ENCODE measurements at regions not wholly inside any gene's neighbourhood (a gene's known extent, or its start where the extent isn't known, plus 50 kb on each side); places are given as distances from the start of the nearest gene placed in this dataset.

DNA sequence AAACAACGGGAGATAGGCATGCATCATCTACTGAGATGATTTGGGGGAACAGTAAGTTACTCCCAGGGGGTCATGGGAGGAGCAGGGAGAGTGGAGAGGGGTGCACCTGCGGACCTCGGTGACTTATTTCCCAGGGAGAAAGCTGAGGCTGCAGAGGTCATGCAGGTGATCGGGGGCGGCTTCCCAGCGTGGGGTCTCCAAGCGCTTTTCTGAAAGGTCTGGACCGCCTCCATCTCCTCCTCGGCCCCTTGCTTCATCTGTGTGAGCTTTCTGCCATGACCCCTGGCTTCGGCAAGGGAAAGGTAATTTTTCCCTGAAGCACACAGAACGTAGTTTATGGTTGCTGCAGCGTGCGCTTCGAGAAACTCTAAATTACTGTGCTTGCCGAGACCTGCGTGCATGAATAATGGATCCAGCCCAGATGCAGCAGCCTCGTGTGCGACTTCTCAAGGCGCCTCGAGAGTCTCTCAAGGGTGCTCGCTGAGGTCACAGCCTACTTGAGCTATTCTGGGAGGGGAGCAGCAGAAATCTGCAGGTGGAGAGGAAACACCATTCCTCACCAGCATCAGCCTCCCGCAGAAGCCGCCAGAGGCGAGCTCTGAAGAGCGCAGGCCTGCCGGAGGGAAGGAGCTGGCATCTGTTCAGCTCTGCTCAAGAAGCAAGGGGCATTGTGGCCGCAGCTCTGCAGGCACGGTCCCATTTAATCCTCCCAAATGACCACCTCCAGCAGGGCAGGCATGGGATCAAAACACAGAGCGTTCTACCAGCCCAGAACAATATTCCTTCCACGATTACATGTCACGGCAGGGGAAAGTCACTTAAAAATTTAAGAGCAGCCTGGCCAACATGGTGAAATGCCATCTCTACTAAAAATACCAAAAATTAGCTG is 308.4 kb upstream of the MYT1L start:
- no peak overlapping the region for H3K4me3 ChIP-seq (ENCODE audit: low read depth, low read length)
- in situ Hi-C loops (cut with HindIII; ENCODE audit: low sequenced_read_pairs): no loop called here
- DNase-seq (ENCODE audit: low read depth): no peak
- TF ChIP-seq, protein P1, sequence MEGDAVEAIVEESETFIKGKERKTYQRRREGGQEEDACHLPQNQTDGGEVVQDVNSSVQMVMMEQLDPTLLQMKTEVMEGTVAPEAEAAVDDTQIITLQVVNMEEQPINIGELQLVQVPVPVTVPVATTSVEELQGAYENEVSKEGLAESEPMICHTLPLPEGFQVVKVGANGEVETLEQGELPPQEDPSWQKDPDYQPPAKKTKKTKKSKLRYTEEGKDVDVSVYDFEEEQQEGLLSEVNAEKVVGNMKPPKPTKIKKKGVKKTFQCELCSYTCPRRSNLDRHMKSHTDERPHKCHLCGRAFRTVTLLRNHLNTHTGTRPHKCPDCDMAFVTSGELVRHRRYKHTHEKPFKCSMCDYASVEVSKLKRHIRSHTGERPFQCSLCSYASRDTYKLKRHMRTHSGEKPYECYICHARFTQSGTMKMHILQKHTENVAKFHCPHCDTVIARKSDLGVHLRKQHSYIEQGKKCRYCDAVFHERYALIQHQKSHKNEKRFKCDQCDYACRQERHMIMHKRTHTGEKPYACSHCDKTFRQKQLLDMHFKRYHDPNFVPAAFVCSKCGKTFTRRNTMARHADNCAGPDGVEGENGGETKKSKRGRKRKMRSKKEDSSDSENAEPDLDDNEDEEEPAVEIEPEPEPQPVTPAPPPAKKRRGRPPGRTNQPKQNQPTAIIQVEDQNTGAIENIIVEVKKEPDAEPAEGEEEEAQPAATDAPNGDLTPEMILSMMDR (IDR thresholded peaks at IDR 0.05; ENCODE audit: low read depth, low read length, missing control alignments): no peak

- in situ Hi-C loops (cut with HindIII; ENCODE audit: low sequenced_read_pairs): no loop called here
- H3K4me3 ChIP-seq (ENCODE audit: low read depth, low read length): no peak overlapping the region
- DNase-seq (ENCODE audit: low read depth): no peak
- TF ChIP-seq, protein P1 (IDR thresholded peaks at IDR 0.05; ENCODE audit: low read depth, low read length, missing control alignments): no peak
Measured at GRCh38 chr2:2638547-2639220, 307.6 kb upstream of the MYT1L start.

- TF ChIP-seq, protein P1 (IDR thresholded peaks at IDR 0.05; ENCODE audit: low read depth, low read length, missing control alignments): no peak
- DNase-seq (ENCODE audit: low read depth): no peak
- in situ Hi-C loops (cut with HindIII; ENCODE audit: low sequenced_read_pairs): no loop called here
- H3K4me3 ChIP-seq (ENCODE audit: low read depth, low read length): no peak overlapping the region
Measured at GRCh38 chr2:2636813-2637212, 305.7 kb upstream of the MYT1L start.

GRCh38 chr2:2635025-2635528 is 304.0 kb upstream of the MYT1L start:
- TF ChIP-seq, protein P1 (IDR thresholded peaks at IDR 0.05; ENCODE audit: low read depth, low read length, missing control alignments): no peak
- H3K4me3 ChIP-seq (ENCODE audit: low read depth, low read length): no peak overlapping the region
- no peak for DNase-seq (ENCODE audit: low read depth)
- in situ Hi-C loops (cut with HindIII; ENCODE audit: low sequenced_read_pairs): no loop called here

- TF ChIP-seq, protein P1 (IDR thresholded peaks at IDR 0.05; ENCODE audit: low read depth, low read length, missing control alignments): no peak
- DNase-seq (ENCODE audit: low read depth): no peak
- H3K4me3 ChIP-seq (ENCODE audit: low read depth, low read length): no peak overlapping the region
- in situ Hi-C loops (cut with HindIII; ENCODE audit: low sequenced_read_pairs): no loop called here
Measured at GRCh38 chr2:2633017-2633416, 301.9 kb upstream of the MYT1L start.

DNA sequence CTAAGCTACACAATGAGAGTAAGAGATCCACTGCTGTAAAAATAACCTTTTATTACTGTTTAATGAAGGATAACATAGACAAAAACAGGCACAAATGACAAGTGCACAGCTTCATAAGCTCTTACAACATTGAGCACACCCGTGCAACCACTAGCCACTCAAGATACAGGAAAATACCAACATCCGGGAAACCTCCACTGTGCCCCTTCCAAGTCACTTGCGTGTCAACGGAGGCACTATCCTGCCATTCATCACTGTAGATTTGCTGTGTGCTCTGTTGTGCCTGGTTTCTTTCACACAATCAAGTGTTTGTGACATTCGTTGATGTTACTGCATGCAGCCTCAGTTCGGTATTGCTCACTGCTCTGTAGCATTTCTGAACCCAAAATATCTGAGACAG is 292.9 kb upstream of the MYT1L start:
- TF ChIP-seq, protein P1 (IDR thresholded peaks at IDR 0.05; ENCODE audit: low read depth, low read length, missing control alignments): no peak
- no peak overlapping the region for H3K4me3 ChIP-seq (ENCODE audit: low read depth, low read length)

More for the DNA sequence above, 292.9 kb upstream of the MYT1L start:
- no peak for DNase-seq (ENCODE audit: low read depth)
- in situ Hi-C loops (cut with HindIII; ENCODE audit: low sequenced_read_pairs): no loop called here

All from astrocyte of the cerebellum (primary cell).